Loucy (cell line): ENCODE measurements at regions not wholly inside any gene's neighbourhood (a gene's known extent, or its start where the extent isn't known, plus 50 kb on each side); places are given as distances from the start of the nearest gene placed in this dataset.

Experiments used
- H2AFZ ChIP-seq: fragments of 200-600 bp; sonication (generic); 2 replicates; pipeline ENCODE4 v1.6.0; 2016; ENCODE audit warnings: antibody characterized with exemption, mild to moderate bottlenecking, low read length, moderate library complexity
- H3F3A ChIP-seq: fragments of 200-600 bp; 2 replicates; pipeline ENCODE4 v1.6.0; 2016; ENCODE audit warnings: antibody characterized with exemption, low read depth, mild to moderate bottlenecking
- H3K27me3 ChIP-seq: fragments of 200-600 bp; sonication (generic); 2 replicates; pipeline ENCODE4 v1.6.1; 2014; ENCODE audit warnings: low read length, mild to moderate bottlenecking; ENCODE audit not compliant: insufficient read depth, poor library complexity, severe bottlenecking
- H3K36me3 ChIP-seq: fragments of 200-600 bp; sonication (generic); 2 replicates; pipeline ENCODE4 v1.6.1; 2016; ENCODE audit warnings: low read length; ENCODE audit not compliant: insufficient read depth
- H3K4me1 ChIP-seq: fragments of 200-600 bp; sonication (generic); 2 replicates; pipeline ENCODE4 v1.5.1; 2014; ENCODE audit warnings: low read length, mild to moderate bottlenecking; ENCODE audit not compliant: insufficient read depth, poor library complexity, severe bottlenecking
- H3K4me2 ChIP-seq: fragments of 200-600 bp; sonication (generic); 2 replicates; pipeline ENCODE4 v1.6.0; 2014; ENCODE audit warnings: antibody characterized with exemption, low read length, low read depth, mild to moderate bottlenecking; ENCODE audit not compliant: poor library complexity, severe bottlenecking
- H3K4me3 ChIP-seq: fragments of 200-600 bp; sonication (generic); 2 replicates; pipeline ENCODE4 v1.5.1; 2014; ENCODE audit warnings: low read length, mild to moderate bottlenecking, mixed read lengths; ENCODE audit not compliant: poor library complexity, severe bottlenecking
- H3K79me2 ChIP-seq: fragments of 200-600 bp; sonication (generic); 2 replicates; pipeline ENCODE4 v1.6.1; 2014; ENCODE audit warnings: low read length; ENCODE audit not compliant: insufficient read depth
- H3K9ac ChIP-seq: fragments of 200-600 bp; sonication (generic); 2 replicates; pipeline ENCODE4 v1.6.0; 2014; ENCODE audit warnings: mild to moderate bottlenecking, low read depth, low read length, moderate library complexity; ENCODE audit not compliant: poor library complexity, severe bottlenecking
- H3K9me2 ChIP-seq: fragments of 200-600 bp; sonication (generic); replicated peaks from 2 replicates; pipeline ENCODE4 v1.6.1; 2016; ENCODE audit warnings: low read depth, low read length, mixed read lengths
- H3K9me3 ChIP-seq: fragments of 200-600 bp; sonication (generic); 2 replicates; pipeline ENCODE4 v1.6.1; 2014; ENCODE audit warnings: mild to moderate bottlenecking, antibody characterized with exemption, low read length, low read depth; ENCODE audit not compliant: insufficient read depth
- H4K20me1 ChIP-seq: fragments of 200-600 bp; sonication (generic); 2 replicates; pipeline ENCODE4 v1.6.0; 2014; ENCODE audit warnings: antibody characterized with exemption, low read length, mild to moderate bottlenecking; ENCODE audit not compliant: insufficient read depth, poor library complexity, severe bottlenecking
- CTCF ChIP-seq: fragments of 200-600 bp; sonication (generic); conservative IDR thresholded peaks from 2 replicates; pipeline ENCODE4 v1.5.1; 2014; ENCODE audit warnings: mild to moderate bottlenecking, antibody characterized with exemption, low read length
- EZH2phosphoT487 ChIP-seq: fragments of 200-600 bp; IDR thresholded peaks from 2 replicates; pipeline ENCODE4 v1.6.1; 2018; ENCODE audit warnings: antibody characterized with exemption, mild to moderate bottlenecking, moderate library complexity, borderline replicate concordance

GRCh38 chr22:27335102-27335660, 466.4 kb downstream of the MN1 start:
- H3K4me3 ChIP-seq = no peak overlapping the region
- H3K4me1 ChIP-seq = no peaks in the 10 kb centered on the region
- no peaks in the 10 kb centered on the region for H3K79me2 ChIP-seq
- no peak overlapping the region for H3K9ac ChIP-seq
- H4K20me1 ChIP-seq = no peaks in the 10 kb centered on the region
- H3K27me3 ChIP-seq = no peaks in the 10 kb centered on the region
- no peaks in the 10 kb centered on the region for H3K36me3 ChIP-seq
- no peaks in the 10 kb centered on the region for H3F3A ChIP-seq
- H3K4me2 ChIP-seq = no peak overlapping the region
- no peak overlapping the region for H2AFZ ChIP-seq
- TF ChIP-seq EZH2phosphoT487 (no peak), CTCF (no peak)
- H3K9me3 ChIP-seq = no peaks in the 10 kb centered on the region
- no peaks in the 10 kb centered on the region for H3K9me2 ChIP-seq

DNA sequence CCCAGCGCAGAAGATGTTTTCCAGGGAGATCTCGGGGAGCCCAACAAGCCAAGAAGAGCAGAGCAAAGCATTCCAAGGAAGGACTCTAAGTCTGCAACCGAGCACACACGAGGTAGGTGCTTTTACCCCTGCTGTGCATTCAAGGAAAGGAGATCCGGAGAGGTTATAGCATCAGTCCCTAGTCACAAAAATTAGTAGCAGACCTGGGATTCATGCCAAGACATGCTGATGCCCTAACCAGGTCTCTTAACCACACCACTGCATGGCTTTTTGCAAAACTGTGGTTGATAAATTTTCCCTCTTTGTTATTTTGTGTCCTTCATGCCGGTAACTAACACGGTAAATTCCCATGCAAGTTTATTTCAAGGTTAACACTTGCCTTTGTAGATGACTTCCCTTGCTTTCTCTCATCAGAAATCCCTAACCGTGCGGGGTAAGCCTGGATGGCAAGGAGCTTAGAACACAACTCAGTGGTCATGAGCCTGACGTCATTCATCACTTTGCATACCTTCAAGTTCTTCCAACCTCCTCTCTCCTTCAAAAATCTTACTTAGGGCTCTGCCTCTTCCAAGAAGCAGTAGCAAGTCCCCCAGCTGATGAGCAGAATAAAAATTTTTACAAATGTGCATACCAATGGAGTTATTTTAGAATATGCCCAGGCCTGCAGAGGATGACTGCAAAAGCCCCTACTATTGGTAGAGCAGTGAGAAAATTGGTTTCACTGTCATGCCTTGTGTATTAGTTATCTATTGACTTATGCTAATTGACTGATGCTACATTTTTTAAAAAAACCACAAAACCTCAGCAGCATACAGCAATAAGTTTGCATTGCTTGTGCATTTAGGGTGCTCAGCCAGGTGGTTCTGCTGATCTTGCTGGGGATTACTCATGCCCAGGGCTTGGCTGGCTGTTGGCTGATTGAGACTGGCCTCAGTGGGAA, 465.1 kb downstream of the MN1 start:
- Histone ChIP-seq H3K4me2 (no peak overlapping the region), H2AFZ (no peak overlapping the region), H3K79me2 (no peaks in the 10 kb centered on the region), H3K9me2 (no peaks in the 10 kb centered on the region), H3K9me3 (no peaks in the 10 kb centered on the region), H3K36me3 (no peaks in the 10 kb centered on the region), H4K20me1 (no peaks in the 10 kb centered on the region), H3K4me3 (no peak overlapping the region), H3K4me1 (no peaks in the 10 kb centered on the region), H3K9ac (no peak overlapping the region), H3F3A (no peaks in the 10 kb centered on the region), H3K27me3 (no peaks in the 10 kb centered on the region)
- TF ChIP-seq CTCF (no peak), EZH2phosphoT487 (no peak)

DNA sequence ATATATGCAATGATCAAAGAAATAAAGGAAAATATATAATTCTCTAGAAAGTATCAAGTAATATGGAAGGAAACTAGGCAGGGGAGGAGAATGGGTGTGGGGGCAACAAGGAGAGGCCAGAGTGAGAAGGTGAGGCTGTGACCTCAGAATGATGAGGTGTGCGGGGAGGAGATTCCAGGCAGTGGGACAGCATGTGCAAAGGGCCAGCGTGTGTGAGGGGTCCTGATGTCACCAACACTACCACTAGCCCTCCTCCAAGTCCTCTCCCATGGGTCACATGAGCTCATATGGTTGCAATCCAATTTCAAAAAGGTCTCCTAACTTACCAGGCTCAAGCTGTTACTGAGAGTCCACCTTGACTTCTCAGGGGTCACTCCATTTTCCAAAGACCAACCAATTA, 463.9 kb downstream of the MN1 start:
- H3K36me3 ChIP-seq = no peaks in the 10 kb centered on the region
- no peaks in the 10 kb centered on the region for H4K20me1 ChIP-seq
- no peak overlapping the region for H3K4me2 ChIP-seq
- H3K79me2 ChIP-seq = no peaks in the 10 kb centered on the region
- no peak overlapping the region for H2AFZ ChIP-seq
- no peaks in the 10 kb centered on the region for H3F3A ChIP-seq
- no peak overlapping the region for H3K4me3 ChIP-seq
- no peaks in the 10 kb centered on the region for H3K27me3 ChIP-seq
- no peak for TF ChIP-seq EZH2phosphoT487
- TF ChIP-seq CTCF = no peak
- H3K9ac ChIP-seq = no peak overlapping the region
- no peaks in the 10 kb centered on the region for H3K9me2 ChIP-seq
- no peaks in the 10 kb centered on the region for H3K4me1 ChIP-seq
- no peaks in the 10 kb centered on the region for H3K9me3 ChIP-seq
